ENCODE measurements at regions not wholly inside any gene's neighbourhood (a gene's known extent, or its start where the extent isn't known, plus 50 kb on each side); places are given as distances from the start of the nearest gene placed in this dataset.

DNA sequence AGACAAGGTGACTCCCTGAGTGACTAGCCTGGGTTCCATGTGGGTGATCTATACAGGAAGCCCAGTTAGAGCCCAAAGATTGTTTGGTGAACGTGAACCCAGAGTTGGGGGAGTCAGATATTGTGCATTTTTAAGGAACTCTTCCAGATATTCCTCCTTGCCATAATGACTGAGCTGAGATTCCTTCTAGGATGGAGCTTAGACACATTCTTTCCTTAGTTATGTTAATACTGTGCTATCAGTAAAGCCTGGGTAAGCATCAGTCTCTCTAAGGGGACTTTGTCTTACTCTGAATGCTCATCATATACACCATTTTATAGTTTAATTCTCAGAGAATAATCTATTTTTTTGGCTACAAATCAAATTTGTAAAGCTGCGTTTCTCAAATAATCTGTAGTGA, 68.1 kb downstream of the FOXB2 start:
- TF ChIP-seq, protein P1, sequence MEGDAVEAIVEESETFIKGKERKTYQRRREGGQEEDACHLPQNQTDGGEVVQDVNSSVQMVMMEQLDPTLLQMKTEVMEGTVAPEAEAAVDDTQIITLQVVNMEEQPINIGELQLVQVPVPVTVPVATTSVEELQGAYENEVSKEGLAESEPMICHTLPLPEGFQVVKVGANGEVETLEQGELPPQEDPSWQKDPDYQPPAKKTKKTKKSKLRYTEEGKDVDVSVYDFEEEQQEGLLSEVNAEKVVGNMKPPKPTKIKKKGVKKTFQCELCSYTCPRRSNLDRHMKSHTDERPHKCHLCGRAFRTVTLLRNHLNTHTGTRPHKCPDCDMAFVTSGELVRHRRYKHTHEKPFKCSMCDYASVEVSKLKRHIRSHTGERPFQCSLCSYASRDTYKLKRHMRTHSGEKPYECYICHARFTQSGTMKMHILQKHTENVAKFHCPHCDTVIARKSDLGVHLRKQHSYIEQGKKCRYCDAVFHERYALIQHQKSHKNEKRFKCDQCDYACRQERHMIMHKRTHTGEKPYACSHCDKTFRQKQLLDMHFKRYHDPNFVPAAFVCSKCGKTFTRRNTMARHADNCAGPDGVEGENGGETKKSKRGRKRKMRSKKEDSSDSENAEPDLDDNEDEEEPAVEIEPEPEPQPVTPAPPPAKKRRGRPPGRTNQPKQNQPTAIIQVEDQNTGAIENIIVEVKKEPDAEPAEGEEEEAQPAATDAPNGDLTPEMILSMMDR (optimal IDR thresholded peaks at IDR 0.05 in 1 of 3, IDR thresholded peaks at IDR 0.05 in 1 of 3, conservative IDR thresholded peaks at IDR 0.05 in 1 of 3; ENCODE audit: extremely low read depth in 1 of 3, insufficient read depth in 2 of 3, low read length in 3 of 3) = no peak
- TF ChIP-seq EZH2 (IDR thresholded peaks at IDR 0.05; ENCODE audit: low read length) = no peak
- dilution Hi-C loops (cut with MboI; ENCODE audit: extremely low pct_ligation_motif_present, low sequenced_read_pairs) = no loop called here
- DNase-seq (ENCODE audit: low read depth, low spot score) = no peak
- Histone ChIP-seq H3K27ac (ENCODE audit: control insufficient read depth, insufficient read depth, low read length) (no peak overlapping the region), H3K4me2 (ENCODE audit: control insufficient read depth, extremely low read depth, insufficient read depth, low read depth, low read length) (no peak overlapping the region), H3K4me3 (ENCODE audit: control insufficient read depth in 2 of 3, extremely low read depth in 1 of 3, insufficient read depth in 2 of 3, low read depth in 1 of 3, low read length in 3 of 3) (no peak overlapping the region), H3K9me1 (ENCODE audit: control insufficient read depth, extremely low read depth, insufficient read depth, low read length) (no peaks in the 10 kb centered on the region), H3K9me3 (ENCODE audit: control insufficient read depth, low read depth, low read length) (no peaks in the 10 kb centered on the region), H3K27me3 (ENCODE audit: control insufficient read depth, extremely low read depth, insufficient read depth, low read length) (peaks cover 5% of the 10 kb centered on the region), H3K79me2 (ENCODE audit: control insufficient read depth, insufficient read depth, low read length) (no peaks in the 10 kb centered on the region), H3K4me1 (ENCODE audit: control insufficient read depth, extremely low read depth, insufficient read depth, low read length) (no peaks in the 10 kb centered on the region), H2AFZ (ENCODE audit: control insufficient read depth, low read length) (no peak overlapping the region), H4K20me1 (ENCODE audit: control insufficient read depth, extremely low read depth, insufficient read depth, low read length) (no peaks in the 10 kb centered on the region), H3K36me3 (ENCODE audit: control insufficient read depth in 2 of 2, extremely low read depth in 1 of 2, insufficient read depth in 2 of 2, low read length in 2 of 2) (no peaks in the 10 kb centered on the region), H3K9ac (ENCODE audit: control insufficient read depth, extremely low read depth, insufficient read depth, low read length) (no peak overlapping the region)
- FAIRE-seq = no peak

DNA sequence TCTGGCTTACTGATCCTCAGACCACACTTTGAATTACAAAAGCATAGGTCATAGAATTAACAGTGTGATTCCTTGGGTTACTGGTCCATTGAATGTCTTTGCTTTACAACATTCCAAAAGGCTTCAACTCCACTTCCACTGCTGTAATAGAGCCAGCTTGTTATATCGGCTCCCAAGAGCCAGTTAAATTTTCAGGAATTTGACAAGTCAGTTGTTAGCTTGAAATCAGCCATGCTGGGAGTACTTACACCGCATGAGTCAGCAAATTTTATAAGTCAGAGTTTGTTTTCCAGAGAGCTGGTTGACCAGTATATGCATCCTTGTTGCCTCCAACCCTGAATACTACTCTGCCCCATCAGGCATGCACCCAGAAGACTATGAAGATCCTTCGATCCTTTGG, 73.1 kb downstream of the FOXB2 start:
- DNase-seq (ENCODE audit: low read depth, low spot score) (no peak), FAIRE-seq (peak; percentile 23)
- no peak overlapping the region for H3K4me3 ChIP-seq (ENCODE audit: control insufficient read depth in 2 of 3, extremely low read depth in 1 of 3, insufficient read depth in 2 of 3, low read depth in 1 of 3, low read length in 3 of 3)
- H3K9me3 ChIP-seq (ENCODE audit: control insufficient read depth, low read depth, low read length) = no peaks in the 10 kb centered on the region
- no peak overlapping the region for H3K9ac ChIP-seq (ENCODE audit: control insufficient read depth, extremely low read depth, insufficient read depth, low read length)
- no peak overlapping the region for H2AFZ ChIP-seq (ENCODE audit: control insufficient read depth, low read length)
- no peak overlapping the region for H3K4me2 ChIP-seq (ENCODE audit: control insufficient read depth, extremely low read depth, insufficient read depth, low read depth, low read length)
- H3K36me3 ChIP-seq (ENCODE audit: control insufficient read depth in 2 of 2, extremely low read depth in 1 of 2, insufficient read depth in 2 of 2, low read length in 2 of 2) = no peaks in the 10 kb centered on the region
- H3K9me1 ChIP-seq (ENCODE audit: control insufficient read depth, extremely low read depth, insufficient read depth, low read length) = no peaks in the 10 kb centered on the region
- H3K4me1 ChIP-seq (ENCODE audit: control insufficient read depth, extremely low read depth, insufficient read depth, low read length) = no peaks in the 10 kb centered on the region
- no peaks in the 10 kb centered on the region for H3K79me2 ChIP-seq (ENCODE audit: control insufficient read depth, insufficient read depth, low read length)
- dilution Hi-C loops (cut with MboI; ENCODE audit: extremely low pct_ligation_motif_present, low sequenced_read_pairs) = no loop called here
- H4K20me1 ChIP-seq (ENCODE audit: control insufficient read depth, extremely low read depth, insufficient read depth, low read length) = no peaks in the 10 kb centered on the region
- no peak overlapping the region for H3K27ac ChIP-seq (ENCODE audit: control insufficient read depth, insufficient read depth, low read length)
- TF ChIP-seq, protein P1 (optimal IDR thresholded peaks at IDR 0.05 in 1 of 3, IDR thresholded peaks at IDR 0.05 in 1 of 3, conservative IDR thresholded peaks at IDR 0.05 in 1 of 3; ENCODE audit: extremely low read depth in 1 of 3, insufficient read depth in 2 of 3, low read length in 3 of 3) = no peak
- no peak for TF ChIP-seq EZH2 (IDR thresholded peaks at IDR 0.05; ENCODE audit: low read length)
- no peaks in the 10 kb centered on the region for H3K27me3 ChIP-seq (ENCODE audit: control insufficient read depth, extremely low read depth, insufficient read depth, low read length)
